NCI-H1417 treated with DMSO at 0.1 percent for 48 hours (cell line): ENCODE measurements at regions not wholly inside any gene's neighbourhood (a gene's known extent, or its start where the extent isn't known, plus 50 kb on each side); places are given as distances from the start of the nearest gene placed in this dataset.

Experiments used
- DNase-seq: peaks from one replicate; lab custom pipeline; 2025; lab: John Stamatoyannopoulos, UW

DNA sequence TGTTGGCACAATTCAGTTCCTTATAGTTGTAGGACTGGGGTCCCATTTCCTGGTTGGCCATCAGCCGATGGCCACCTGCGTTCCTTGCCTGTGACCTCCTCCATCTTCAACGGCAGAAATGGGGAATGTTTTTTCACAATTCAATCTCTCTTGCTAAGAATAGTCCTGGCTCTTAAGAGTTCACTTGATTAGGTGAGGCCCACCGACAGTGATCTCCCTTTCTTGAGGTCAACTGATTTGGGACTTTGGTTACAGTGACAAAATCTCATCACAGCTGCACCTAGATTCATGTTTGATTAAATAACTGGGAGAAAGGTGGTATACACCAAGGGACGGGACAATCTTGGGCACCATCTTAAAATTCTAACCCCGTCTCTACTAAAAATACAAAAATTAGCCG, 139.1 kb upstream of the DTNBP1 start:
- no peak for DNase-seq

DNA sequence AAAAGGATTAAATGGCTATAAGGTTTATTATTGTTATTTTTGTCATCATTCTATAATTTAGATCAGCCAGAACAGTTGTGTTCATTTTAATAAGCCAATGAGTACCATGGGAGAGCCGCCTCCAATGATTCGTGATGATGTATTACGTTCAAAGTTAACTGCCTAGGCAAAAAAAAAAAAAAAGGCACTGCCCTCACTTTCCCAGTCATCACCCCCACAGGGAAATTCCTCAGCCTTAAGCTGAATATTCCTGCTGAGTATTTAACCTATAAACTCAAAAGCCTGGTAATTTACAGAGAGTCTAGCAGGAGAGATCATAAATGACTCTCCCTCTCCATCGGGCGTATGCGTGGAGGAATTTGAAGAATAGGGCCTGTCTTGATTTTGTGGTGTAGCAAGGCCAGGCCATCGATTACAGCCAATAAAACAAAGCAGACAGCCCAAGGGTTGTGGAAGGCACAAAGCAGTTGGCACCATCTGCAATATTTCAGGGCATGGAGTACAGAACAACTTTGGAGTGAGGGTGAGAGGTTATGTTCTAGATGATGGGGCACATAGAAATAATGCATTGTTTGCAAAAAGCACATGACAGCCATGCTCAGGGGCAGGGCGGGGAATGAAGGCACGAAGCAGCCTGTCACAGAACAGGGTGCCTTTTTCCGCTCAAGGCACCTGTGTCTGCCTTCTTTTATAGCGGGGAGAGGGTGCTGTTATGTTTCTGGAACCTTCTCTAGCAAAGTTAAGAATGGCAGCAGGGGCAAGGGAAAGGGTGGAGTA, 138.2 kb upstream of the DTNBP1 start:
- DNase-seq, result no peak

DNA sequence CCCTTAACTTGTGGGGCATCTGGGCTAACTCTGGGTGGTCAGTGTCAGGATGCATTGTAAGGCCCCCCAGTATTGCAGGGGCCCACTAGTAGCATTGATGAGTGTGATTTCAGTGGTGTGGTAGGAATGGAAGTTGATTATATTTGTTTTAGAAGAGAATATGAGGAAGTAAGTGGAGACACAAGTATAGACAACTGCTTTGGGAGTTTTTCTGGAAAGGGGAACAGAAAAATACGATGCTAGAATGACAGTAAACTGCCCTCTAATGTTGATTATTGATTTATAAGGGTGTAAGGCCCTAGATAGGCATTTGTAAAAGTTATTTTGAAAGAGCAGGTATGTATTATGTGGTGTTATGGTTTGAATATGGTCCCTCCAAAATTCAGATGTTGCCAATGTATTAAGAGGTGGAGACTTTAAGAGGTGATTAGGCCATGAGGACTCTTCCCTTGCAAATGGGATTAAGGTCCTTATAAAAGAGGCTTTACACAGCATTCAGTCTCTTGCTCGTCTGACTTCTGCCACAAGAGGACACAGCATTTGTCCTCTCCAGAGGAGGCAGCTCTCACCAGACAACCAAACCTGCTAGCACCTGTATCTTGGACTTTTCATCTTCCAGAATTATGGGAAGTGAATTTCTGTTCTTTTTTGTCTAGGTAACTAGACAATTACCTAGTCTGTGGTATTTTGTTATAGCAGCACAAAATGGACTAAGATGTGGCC, 135.9 kb upstream of the DTNBP1 start:
- DNase-seq, result no peak

GRCh38 chr6:15796844-15797243, 134.0 kb upstream of the DTNBP1 start:
- DNase-seq, result no peak

- DNase-seq, result no peak
Observed at GRCh38 chr6:15796130-15796771, 133.4 kb upstream of the DTNBP1 start.

DNA sequence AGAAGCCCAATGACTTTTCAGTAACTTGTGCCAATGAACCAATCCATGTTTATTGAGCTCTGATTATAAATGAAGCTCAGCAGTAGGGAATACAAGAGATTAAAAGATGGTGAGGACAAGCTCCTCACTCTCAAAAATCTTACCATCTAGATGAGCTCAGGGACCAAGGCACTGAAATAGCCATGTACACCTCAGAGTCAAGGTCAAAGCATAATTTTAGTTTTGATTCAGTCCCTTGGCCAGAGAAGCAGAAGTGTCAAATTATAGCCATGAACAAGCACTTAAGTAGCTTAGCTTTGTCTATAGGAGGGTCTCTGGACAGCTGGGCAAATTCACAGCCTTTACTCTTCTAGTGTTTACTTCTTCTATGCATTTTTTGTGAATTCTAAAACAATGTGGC, 131.0 kb upstream of the DTNBP1 start:
- no peak for DNase-seq

DNA sequence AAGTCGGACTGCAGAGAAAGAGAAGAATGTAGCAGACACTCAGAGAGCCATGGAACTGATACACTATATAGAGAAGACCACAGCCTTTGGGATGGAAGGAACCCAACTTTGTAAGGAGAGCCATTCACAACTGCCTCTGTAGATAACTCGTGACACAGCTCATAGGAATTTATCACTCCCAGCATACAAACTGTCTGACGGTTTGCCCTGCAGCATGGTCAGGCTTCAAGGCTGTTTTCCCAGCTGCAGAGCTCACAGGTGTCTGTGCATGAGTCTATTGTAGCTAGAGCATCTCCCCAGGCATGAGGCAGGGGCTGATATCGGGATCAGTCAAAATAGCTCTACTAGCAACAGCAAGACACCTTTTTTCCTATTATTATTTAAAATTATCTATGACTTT, 130.5 kb upstream of the DTNBP1 start:
- no peak for DNase-seq

DNA sequence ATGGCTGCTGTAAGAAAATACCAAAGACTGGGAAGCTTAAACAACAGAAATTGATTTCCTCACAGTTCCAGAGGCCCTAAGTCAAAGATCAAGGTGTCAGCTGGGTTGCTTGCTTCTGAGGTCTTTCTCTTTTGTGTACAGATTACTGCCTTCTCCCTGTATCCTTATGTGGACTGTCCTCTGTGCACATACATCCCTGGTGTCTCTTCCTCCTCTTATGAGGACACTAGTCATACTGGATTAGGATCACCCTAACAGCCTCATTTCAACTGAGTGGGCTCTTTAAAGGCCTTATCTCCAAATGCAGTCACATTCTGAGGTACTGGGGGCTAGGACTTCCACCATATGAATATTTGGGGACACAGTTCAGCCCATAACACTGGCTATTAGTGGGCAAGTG, 130.0 kb upstream of the DTNBP1 start:
- DNase-seq, result no peak

DNA sequence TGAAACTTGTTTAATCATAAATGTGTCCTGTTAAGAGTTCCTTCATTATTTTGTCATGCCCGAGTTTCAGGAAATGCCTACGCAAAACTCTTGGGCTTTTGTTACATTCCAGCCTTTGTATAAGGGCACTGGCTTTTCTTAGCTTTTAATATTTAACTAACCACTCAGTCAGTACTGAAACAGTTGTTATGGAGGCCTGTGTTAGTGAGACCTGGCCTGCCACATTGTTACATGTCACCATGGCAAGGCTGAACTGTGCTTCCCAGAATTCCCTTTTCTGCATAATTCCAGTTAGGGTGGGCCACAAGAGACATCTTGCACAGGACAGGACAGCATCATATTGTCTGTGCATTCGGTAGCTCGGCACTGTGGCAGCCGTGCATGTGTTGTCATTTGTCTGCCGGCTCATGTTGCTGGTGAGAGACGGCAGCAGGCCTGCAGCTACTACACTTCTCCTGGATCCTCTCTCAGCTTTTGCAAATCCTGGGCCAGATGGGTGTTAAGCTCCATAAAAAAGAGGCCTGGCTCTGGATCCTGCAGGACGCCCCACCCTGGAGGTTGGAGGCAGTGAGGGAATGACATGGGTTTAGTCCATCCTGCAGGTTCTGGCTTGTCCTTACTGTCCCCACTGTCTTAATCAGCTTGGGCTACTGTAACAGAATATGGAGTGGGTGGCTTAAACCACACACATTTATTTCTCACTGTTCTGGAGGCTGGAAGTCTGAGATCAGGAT, 128.8 kb upstream of the DTNBP1 start:
- DNase-seq, result no peak

- no peak for DNase-seq
Observed at GRCh38 chr6:15790116-15790515, 127.3 kb upstream of the DTNBP1 start.

DNA sequence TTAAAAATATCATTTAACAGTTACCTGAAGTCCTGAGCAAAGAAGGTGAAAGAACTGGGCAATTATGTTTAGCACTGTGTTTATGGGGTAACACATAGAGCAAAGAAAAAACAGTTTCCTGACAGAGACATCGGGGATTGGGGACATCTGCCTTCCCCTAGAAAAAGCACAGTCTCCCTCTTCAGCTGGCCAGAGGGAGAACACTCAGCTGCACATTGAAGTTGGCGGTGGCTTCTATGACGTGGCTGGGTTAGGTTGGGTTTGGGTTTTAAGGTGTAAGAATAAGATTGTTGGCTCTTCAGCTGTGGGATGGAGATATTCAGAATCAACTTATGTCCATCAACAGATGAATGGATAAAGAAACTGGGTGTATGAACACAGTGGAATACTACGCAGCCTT, 124.0 kb upstream of the DTNBP1 start:
- DNase-seq, result no peak

DNA sequence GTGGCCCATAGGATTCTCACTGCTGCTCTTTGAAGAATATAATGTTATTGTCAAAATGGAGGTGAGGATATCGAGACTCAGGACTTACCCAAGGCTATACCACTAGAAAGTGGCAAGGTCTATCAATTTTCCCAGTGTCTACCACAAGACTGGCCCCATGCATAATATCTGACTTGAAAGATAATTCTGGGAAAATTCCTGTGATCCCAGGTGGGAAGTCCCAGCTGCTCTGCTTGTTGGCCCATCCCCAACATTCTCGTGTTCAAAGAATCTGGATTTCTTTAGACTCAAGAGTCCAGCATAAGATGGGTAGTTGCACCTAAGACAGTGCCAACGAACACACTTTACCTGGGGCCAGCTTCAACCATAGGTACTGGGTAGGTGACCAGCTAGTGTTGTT, 120.7 kb upstream of the DTNBP1 start:
- no peak for DNase-seq

DNA sequence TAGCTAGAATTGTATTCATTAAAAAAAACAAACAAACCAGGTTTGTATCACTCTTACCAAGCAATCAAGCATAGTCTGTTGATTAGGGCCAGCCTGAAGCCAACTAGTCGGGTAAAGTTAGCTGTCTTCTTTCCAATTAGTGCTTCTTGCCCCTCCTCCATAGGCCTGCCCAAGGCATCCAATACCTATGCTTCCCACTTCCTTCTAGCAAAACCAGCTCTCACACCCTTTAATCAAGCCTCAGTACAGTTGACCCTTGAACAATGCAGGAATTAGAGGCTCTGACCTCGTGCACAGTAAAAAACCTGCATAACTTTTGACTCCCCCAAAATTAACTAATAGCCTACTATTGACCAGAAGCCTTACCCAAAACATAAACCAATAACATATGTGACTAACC, 119.1 kb upstream of the DTNBP1 start:
- no peak for DNase-seq

DNA sequence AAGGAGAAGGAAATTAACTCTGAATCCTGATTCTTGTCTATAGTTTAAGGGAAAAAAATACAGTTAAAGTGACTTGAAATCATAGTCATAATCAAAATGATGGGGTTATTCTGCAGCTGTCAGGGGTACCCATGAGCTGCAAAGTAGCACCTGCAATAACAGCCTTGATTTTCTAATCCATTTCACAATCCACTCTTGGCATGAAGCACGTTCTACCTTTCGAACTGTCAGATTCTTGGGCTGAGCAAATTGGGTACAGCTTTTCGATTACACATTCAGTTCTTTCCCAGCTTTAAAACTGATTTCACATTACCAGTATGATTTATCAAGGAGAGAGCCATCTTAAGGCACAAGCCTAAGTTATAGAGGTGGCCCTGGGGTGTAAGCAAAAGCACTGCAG, 118.5 kb upstream of the DTNBP1 start:
- no peak for DNase-seq

DNA sequence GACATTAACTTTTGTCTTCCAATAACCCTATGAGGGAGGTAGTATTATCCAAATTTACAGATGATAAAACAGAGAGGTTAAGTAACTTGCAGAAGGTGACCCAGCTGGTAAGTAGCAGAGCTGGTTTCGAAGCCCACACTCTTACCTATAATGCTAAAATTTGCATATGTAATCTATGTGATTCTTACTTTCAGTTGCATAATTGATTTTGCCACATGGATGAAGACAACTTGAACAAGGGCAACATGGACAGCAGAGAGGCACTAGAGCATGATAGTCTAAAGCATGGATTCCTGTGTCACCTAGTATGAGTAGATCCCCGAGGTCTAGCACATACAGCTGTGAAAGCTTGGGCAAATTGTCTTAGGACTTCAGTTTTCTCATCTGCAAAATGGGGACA, 117.6 kb upstream of the DTNBP1 start:
- no peak for DNase-seq

DNA sequence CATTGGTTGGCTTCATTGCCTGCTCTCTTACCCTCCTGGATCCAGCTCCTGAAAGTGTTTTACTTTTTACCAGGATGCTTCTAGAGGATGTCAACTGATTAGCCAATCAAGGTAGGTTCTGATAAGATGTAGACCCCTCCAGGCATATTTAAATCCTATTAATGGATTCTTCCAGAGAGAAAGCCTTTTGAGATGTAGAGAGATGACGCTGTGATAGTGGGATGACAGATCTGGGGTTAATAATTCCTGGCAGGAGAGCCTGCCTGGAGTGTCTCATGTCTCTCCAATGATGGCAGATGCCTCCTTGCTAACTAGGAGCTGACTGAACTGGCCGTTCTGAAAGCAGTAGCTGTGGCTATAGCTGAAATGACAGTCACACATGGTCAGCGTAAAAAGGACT, 116.9 kb upstream of the DTNBP1 start:
- DNase-seq, result no peak

- no peak for DNase-seq
Observed at GRCh38 chr6:15776458-15776980, 113.7 kb upstream of the DTNBP1 start.

GRCh38 chr6:15775741-15776140, 112.9 kb upstream of the DTNBP1 start:
- no peak for DNase-seq

- DNase-seq, result no peak
Observed at GRCh38 chr6:15775076-15775634, 112.3 kb upstream of the DTNBP1 start.

- DNase-seq, result no peak
Observed at GRCh38 chr6:15773806-15774410, 111.1 kb upstream of the DTNBP1 start.

GRCh38 chr6:15770347-15771143, 107.7 kb upstream of the DTNBP1 start:
- no peak for DNase-seq
